WTC11 (cell line): ENCODE measurements at regions not wholly inside any gene's neighbourhood (a gene's known extent, or its start where the extent isn't known, plus 50 kb on each side); places are given as distances from the start of the nearest gene placed in this dataset.

Experiments
- ATAC-seq: fragments of 200-7000 bp; cut with Tn5 transposase; 2 replicates; pipeline ENCODE4 v1.10.0; 2021; ENCODE audit warnings: mild to moderate bottlenecking, moderate library complexity
- CTCF ChIA-PET: fragments of 300-600 bp; sonication (Branson Sonifier 250); formaldehyde crosslinking; loops from one replicate; lab custom pipeline; 2021; ENCODE audit warnings: antibody characterized with exemption; lab: Charles Lee
- POLR2A ChIA-PET: fragments of 350-600 bp; sonication (Branson Sonifier 250); formaldehyde crosslinking; loops from one replicate; lab custom pipeline; 2021; ENCODE audit warnings: antibody characterized with exemption; lab: Charles Lee
- DNase-seq: peaks from one replicate; pipeline ENCODE4 v3.0.0; 2021; ENCODE audit warnings: low spot score
- H3K27ac Mint-ChIP-seq: 2 replicates; pipeline ENCODE4 v1.8.0; 2021; ENCODE audit warnings: mixed read lengths
- H3K27me3 Mint-ChIP-seq: 2 replicates; pipeline ENCODE4 v1.8.0; 2021; ENCODE audit warnings: low read depth, mild to moderate bottlenecking, moderate library complexity, mixed read lengths
- H3K36me3 Mint-ChIP-seq: 2 replicates; pipeline ENCODE4 v1.8.0; 2021; ENCODE audit warnings: mixed read lengths
- H3K4me1 Mint-ChIP-seq: 2 replicates; pipeline ENCODE4 v1.8.0; 2022; ENCODE audit warnings: mixed read lengths
- H3K4me3 Mint-ChIP-seq: 2 replicates; pipeline ENCODE4 v1.8.0; 2021; ENCODE audit warnings: mild to moderate bottlenecking, moderate library complexity, mixed read lengths
- H3K9me3 Mint-ChIP-seq: 2 replicates; pipeline ENCODE4 v1.8.0; 2021; ENCODE audit warnings: mixed read lengths
- AR ChIP-seq: fragments of 250-450 bp; sonication (Bioruptor Pico); IDR thresholded peaks from 2 replicates; pipeline ENCODE4 v1.9.0; 2021; ENCODE audit warnings: mild to moderate bottlenecking
- CREB1 ChIP-seq: sonication (generic); formaldehyde crosslinking; IDR thresholded peaks from 2 replicates; pipeline ENCODE4 v1.8.0; 2023; ENCODE audit warnings: mild to moderate bottlenecking, missing genetic modification reagents
- ETV6 ChIP-seq: sonication (generic); formaldehyde crosslinking; IDR thresholded peaks from 2 replicates; pipeline ENCODE4 v1.8.1; 2022; ENCODE audit warnings: mild to moderate bottlenecking, missing genetic modification reagents
- HMGXB4 ChIP-seq: sonication (generic); formaldehyde crosslinking; IDR thresholded peaks from 2 replicates; pipeline ENCODE4 v1.8.1; 2023; ENCODE audit warnings: mild to moderate bottlenecking, moderate library complexity, missing genetic modification reagents
- IRF1 ChIP-seq: sonication (generic); formaldehyde crosslinking; IDR thresholded peaks from 2 replicates; pipeline ENCODE4 v1.8.0; 2023; ENCODE audit warnings: missing genetic modification reagents
- MXD4 ChIP-seq: fragments of 250-450 bp; sonication (Bioruptor Pico); IDR thresholded peaks from 2 replicates; pipeline ENCODE4 v1.8.0; 2021; ENCODE audit warnings: mild to moderate bottlenecking, moderate library complexity, borderline replicate concordance
- NFYB ChIP-seq: sonication (generic); formaldehyde crosslinking; conservative IDR thresholded peaks from 2 replicates; pipeline ENCODE4 v1.8.0; 2022; ENCODE audit warnings: low read depth, missing genetic modification reagents
- NR3C1 ChIP-seq: sonication (generic); formaldehyde crosslinking; conservative IDR thresholded peaks from 2 replicates; pipeline ENCODE4 v1.8.1; 2023; ENCODE audit warnings: low read depth, mild to moderate bottlenecking, missing genetic modification reagents
- SMAD4 ChIP-seq: sonication (generic); formaldehyde crosslinking; IDR thresholded peaks from 2 replicates; pipeline ENCODE4 v1.8.0; 2022; ENCODE audit warnings: mild to moderate bottlenecking, missing genetic modification reagents
- STAT6 ChIP-seq: sonication (generic); formaldehyde crosslinking; conservative IDR thresholded peaks from 2 replicates; pipeline ENCODE4 v1.8.1; 2023; ENCODE audit warnings: mild to moderate bottlenecking, low read depth, missing genetic modification reagents, moderate library complexity
- ZNF317 ChIP-seq: sonication (generic); formaldehyde crosslinking; IDR thresholded peaks from 2 replicates; pipeline ENCODE4 v1.8.1; 2023; ENCODE audit warnings: low read depth, mild to moderate bottlenecking, moderate library complexity, missing genetic modification reagents, borderline replicate concordance

GRCh38 chr2:187956906-187957534 is 334.7 kb upstream of the GULP1 start:
- Mint-ChIP-seq H3K9me3 (peaks cover 32% of the 10 kb centered on the region), H3K4me1 (peaks cover 8% of the 10 kb centered on the region), H3K36me3 (peaks cover 22% of the 10 kb centered on the region), H3K27ac (no peak overlapping the region), H3K27me3 (no peaks in the 10 kb centered on the region; the same call in 1 of the 2 replicates), H3K4me3 (no peak overlapping the region)
- no peak for TF ChIP-seq NFYB
- TF ChIP-seq IRF1 (CRISPR knock-in tag): no peak
- TF ChIP-seq STAT6: no peak
- no peak for TF ChIP-seq NR3C1 (CRISPR knock-in tag)
- TF ChIP-seq CREB1: no peak
- TF ChIP-seq ETV6 (CRISPR knock-in tag): no peak
- no peak for TF ChIP-seq ZNF317 (CRISPR knock-in tag)
- no peak for TF ChIP-seq SMAD4 (CRISPR knock-in tag)
- ChIA-PET CTCF (no interaction called here), POLR2A (no interaction called here)
- no peak for ATAC-seq
- DNase-seq: no peak

- TF ChIP-seq AR (CRISPR knock-in tag): no peak
- no peak for TF ChIP-seq MXD4 (CRISPR knock-in tag)
- no peak for TF ChIP-seq HMGXB4 (CRISPR knock-in tag)
- ChIA-PET POLR2A (no interaction called here), CTCF (no interaction called here)
- H3K27ac Mint-ChIP-seq: no peak overlapping the region
- peaks cover 20% of the 10 kb centered on the region for H3K9me3 Mint-ChIP-seq
- H3K36me3 Mint-ChIP-seq: peaks cover 6% of the 10 kb centered on the region
- no peaks in the 10 kb centered on the region; the same call in 1 of the 2 replicates for H3K27me3 Mint-ChIP-seq
- no peak for DNase-seq
- no peak overlapping the region for H3K4me3 Mint-ChIP-seq
- ATAC-seq: no peak
- H3K4me1 Mint-ChIP-seq: peaks cover 13% of the 10 kb centered on the region
These were observed 331.9 kb upstream of the GULP1 start for GRCh38 chr2:187959821-187960220.

- Mint-ChIP-seq H3K27ac (peak overlapping the region; percentile 44), H3K27me3 (no peaks in the 10 kb centered on the region), H3K4me1 (peaks cover 16% of the 10 kb centered on the region), H3K36me3 (no peaks in the 10 kb centered on the region), H3K4me3 (no peak overlapping the region), H3K9me3 (peaks cover 13% of the 10 kb centered on the region)
- ChIA-PET CTCF (no interaction called here), POLR2A (no interaction called here)
- DNase-seq: no peak
- TF ChIP-seq HMGXB4 (CRISPR knock-in tag) (no peak), NFYB (no peak)
- peak; percentile 47 for ATAC-seq
These were observed 329.1 kb upstream of the GULP1 start for GRCh38 chr2:187962538-187962937.
